EH (cell line): ENCODE measurements at regions not wholly inside any gene's neighbourhood (a gene's known extent, or its start where the extent isn't known, plus 50 kb on each side); places are given as distances from the start of the nearest gene placed in this dataset.
"Not testable (repeated sequence)": the region's sequence is repeated elsewhere in the genome, so short reads cannot be mapped to it uniquely, and the experiment has no call there.

ENCODE experiments used
- DNase-seq: peaks from one replicate; pipeline ENCODE4 v3.0.0-alpha.2; 2015; ENCODE audit warnings: low read depth

DNA sequence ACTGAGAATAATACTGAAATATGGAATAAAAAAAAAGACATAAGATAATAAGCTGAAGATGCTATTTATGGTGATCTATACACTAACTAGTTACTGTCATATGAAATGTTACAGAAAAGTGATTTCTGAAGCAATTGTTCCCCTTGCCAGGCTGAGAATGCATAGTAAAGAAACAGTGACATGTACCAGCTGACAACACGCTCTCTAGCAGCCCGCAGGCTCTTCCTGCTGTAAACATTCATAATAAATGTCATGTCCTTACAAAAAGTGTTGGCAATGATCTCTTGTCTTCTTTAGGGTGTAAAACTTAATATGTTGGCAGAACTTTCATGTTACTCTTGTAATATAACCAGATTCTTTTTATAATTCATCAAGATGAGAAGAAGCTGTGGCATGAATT, 1171.3 kb downstream of the DSC3 start:
- DNase-seq = no peak

DNA sequence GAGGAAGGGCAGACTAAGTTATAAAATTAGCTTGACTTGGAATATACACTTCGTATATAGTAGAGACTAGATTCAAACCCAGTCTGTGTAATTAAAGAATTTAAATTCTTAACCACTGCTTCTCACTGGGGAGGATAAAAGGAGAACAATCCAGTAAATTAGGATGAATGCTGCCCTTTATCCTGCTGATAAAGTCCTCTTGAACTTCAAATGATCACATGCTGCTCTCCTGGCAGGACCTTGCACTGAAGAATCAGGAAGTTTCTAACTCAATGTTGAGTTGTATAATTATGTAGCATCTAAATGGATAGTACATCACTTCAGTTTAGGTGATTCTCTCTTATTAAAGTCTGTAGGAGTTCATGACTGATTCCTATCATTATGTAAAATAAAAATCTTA, 1179.7 kb downstream of the DSC3 start:
- no peak for DNase-seq

- no peak for DNase-seq
Measured at GRCh38 chr18:29855637-29856036, 1186.9 kb downstream of the DSC3 start.

DNA sequence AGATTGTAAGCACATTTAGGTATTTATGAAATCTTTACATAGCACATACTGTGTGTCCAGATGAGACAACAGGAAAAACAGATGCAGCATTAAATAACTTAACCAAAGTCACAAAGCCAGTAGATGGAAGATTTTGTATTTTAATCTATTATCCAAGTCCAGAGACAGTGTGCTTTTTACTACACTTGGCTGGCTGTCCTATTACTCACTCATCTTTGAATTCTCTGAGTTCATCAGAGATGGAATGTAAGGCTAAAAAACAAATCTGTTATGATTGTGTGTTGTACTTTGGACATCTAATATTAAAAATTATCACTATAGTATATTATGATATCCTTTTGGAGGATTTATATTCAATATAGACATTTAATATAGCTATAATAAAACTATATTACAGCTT, 1189.4 kb downstream of the DSC3 start:
- DNase-seq = peak; percentile 4

GRCh38 chr18:29849144-29849543, 1193.4 kb downstream of the DSC3 start:
- peak; percentile 13 for DNase-seq

GRCh38 chr18:29841631-29842030, 1200.9 kb downstream of the DSC3 start:
- DNase-seq = no peak

- peak; percentile 39 for DNase-seq
Measured at GRCh38 chr18:29840089-29840488, 1202.5 kb downstream of the DSC3 start.

DNA sequence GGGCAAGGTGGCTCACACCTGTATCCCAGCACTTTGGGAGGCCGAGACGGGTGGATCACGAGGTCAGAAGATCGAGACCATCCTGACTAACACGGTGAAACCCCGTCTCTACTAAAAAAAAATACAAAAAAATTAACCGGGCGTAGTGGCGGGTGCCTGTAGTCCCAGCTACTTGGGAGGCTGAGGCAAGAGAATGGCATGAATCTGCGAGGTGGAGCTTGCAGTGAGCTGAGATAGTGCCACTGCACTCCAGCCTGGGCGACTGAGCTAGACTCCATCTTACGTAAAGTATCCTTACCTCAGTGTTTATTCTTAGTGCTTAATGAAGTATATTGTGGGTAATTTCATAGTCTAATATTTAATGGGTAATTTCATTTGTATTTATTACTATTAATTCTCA, 1203.6 kb downstream of the DSC3 start:
- DNase-seq = not testable (repeated sequence)

GRCh38 chr18:29838556-29838955, 1204.0 kb downstream of the DSC3 start:
- no peak for DNase-seq

DNA sequence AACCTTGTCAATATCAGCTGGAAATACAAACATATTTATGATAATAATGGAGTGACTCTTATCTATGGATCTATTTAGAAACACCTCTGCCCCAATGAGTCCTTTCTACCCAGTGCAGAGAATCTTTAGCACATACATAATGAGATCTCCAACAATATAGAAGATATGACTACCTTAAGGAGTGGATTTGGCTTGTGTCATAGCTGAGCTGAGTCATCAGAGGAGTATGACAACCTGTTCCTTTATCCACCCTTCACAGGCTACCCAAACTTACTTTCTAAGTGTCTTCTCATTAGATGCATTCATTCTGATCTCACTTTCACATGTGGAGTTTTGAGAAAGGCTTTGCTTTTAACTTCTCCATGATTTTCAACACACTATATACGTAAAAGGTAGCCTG, 1218.9 kb downstream of the DSC3 start:
- no peak for DNase-seq

DNA sequence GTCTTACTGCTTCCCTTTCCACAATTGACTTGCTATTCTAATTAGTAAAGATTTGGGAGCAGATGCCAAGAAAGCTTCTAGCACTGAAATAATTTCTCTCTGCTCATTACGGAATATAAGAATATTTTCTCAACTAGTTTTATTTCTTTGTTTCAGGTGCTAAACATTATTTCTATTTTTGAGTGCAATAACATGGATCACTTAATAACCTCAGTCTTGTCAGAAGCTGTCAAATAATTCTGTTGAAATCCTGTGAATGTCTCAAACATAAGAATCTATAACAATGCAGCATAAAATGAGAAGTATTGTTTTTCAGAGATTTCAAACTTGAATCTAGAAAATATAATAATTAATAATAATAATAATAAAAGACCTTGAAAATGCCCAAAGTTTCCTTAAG, 1221.0 kb downstream of the DSC3 start:
- DNase-seq = no peak

- DNase-seq = no peak
Measured at GRCh38 chr18:29811519-29811918, 1231.0 kb downstream of the DSC3 start.

DNA sequence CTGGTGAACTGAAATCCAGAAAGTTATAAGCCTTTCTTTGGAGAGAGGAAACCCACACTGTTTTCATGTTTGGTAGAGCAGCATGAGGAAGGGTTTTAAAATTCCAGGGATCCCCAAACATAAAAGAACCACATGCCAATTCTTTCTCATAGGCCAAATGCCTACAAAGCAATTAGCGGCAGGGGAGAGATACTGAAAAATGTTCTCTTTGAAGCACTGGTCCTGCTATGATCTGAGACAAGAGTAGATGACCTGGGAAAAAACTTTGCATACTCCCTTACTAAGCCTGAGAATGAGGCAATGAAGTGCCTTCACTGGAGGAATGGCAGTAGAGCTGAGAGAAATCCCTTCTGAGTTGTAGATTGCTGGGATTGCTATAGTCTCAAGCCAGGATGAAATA, 1261.7 kb downstream of the DSC3 start:
- DNase-seq = no peak

DNA sequence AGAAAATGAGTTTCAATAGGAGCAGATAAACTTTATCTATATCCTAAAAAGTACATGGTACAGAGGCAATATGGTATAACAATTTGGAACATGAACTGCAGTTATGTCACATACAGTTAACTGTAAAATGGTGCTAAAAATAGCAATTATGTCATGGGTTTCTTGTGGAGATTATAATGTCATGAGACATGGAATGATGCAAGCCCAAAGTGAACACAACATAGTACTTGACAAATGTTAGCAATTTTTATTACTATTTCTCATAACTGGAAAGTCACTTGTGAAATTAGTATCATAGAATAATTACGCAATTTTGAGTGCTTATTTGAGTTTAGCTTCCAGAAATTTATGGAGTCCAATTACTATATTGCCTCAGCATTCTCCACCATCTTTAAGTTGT, 1263.4 kb downstream of the DSC3 start:
- peak; percentile 11 for DNase-seq

DNA sequence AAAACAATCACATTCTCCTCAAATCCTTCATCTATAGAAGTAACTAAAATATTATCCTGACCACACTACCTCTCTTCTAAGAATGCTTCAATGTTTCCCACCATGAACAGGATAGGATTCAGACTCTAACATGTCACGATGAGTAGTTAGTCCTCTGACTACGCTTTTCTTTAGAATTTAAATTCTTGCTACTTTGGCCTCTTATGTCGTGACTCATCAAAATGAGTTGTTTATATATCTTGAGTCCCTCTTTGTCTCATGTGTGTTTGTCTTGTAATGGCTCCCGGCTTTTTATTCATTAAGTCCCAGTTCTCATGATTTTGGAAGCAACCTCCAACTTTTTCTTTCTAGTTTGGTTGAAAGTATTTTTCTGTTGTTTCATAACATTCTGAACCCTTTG, 1289.2 kb downstream of the DSC3 start:
- peak; percentile 63 for DNase-seq

GRCh38 chr18:29749704-29750103, 1292.8 kb downstream of the DSC3 start:
- DNase-seq = peak; percentile 86

GRCh38 chr18:29741461-29741860, 1301.1 kb downstream of the DSC3 start:
- no peak for DNase-seq

DNA sequence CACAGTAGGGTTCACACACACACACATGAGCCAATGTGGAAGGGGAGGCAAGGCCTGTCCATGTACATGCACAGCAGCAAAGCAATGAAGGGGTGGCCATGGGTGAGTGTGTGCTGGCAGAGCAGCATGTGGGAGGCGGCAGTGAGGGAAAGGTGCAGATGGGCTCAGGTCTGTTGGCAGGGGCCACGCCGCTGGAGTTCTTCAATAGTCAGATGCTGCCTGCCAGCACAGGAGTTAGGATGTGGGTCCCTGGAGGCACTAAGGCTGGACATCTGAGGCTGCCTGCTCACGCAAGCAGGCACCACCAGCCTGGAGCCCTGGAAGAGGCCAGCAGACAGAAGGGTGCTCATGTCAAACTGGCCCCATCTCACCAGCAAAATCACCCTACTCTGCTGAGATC, 1304.9 kb downstream of the DSC3 start:
- DNase-seq = no peak

- DNase-seq = no peak
Measured at GRCh38 chr18:29737190-29737589, 1305.4 kb downstream of the DSC3 start.

DNA sequence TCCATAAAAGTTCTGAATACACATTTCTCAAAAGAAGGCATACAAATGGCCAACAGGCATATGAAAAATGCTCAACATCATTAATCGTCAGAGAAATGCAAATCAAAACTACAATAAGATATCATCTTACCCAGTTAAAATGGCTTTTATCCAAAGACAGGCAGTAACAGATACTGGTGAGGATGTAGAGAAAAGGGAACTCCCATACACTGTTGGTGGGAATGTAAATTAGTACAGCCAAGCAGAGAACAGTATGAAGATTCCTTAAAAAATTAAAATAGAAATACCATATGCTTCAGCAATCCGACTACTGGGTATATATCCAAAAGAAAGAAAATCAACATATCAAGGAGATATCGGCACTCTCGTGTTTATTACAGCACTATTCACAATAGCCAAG, 1312.5 kb downstream of the DSC3 start:
- DNase-seq = no peak

DNA sequence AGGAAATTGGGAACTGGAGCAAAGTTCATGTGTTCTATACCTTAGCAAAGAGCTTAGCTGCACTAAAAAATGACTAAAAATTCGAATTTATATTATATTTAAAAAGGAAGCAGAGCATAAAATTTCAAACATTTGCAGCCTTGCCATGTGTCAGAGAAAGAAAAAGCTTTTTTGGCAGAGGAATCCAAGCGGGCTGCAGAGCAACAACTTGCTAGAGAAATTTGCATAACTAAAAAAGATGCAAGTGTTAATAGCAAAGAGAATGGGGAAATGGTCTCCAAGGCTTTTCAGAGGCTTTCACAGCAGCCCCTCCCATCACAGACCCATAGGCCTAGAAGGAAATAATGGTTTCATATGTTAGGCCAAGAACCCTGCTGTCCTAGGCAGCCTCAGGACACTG, 1315.9 kb downstream of the DSC3 start:
- DNase-seq = no peak

- DNase-seq = not testable (repeated sequence)
Measured at GRCh38 chr18:29723486-29723885, 1319.1 kb downstream of the DSC3 start.

DNA sequence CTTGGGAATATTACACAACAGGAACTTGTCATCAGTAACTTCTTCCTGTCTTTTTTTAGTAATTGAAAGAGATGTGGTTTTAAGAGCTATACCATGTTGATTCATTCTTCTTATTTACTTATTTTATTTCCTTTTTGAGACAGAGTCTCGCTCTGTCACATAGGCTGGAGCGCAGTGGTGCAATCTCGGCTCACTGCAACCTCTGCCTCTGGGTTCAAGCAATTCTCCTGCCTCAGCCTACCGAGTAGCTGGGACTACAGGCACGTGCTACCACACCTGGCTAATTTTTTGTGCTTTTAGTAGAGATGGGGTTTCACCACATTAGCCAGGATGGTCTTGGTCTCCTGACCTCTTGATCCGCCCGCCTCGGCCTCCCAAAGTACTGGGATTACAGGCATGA, 1326.6 kb downstream of the DSC3 start:
- DNase-seq = not testable (repeated sequence)

DNA sequence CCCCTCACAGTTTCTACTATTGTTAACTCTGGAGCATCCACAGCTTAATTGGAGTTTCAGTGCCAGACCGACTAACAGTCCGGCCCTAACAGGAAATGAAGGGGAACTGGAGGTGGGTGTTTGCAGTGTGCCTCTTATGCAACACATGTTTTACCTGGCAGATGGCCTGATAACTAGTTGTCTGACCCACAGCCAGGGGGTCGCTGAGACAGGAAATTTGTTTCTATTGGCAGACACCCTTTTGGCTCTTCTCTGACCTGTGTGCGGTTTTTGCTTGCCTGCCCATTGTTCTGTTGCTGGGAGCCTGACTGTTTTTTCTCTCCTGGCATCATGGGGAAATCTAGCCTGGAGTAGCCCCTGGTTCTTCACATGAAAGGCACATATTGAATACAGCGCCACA, 1329.8 kb downstream of the DSC3 start:
- no peak for DNase-seq

- DNase-seq = no peak
Measured at GRCh38 chr18:29711932-29712331, 1330.6 kb downstream of the DSC3 start.
